ENCODE measurements at regions not wholly inside any gene's neighbourhood (a gene's known extent, or its start where the extent isn't known, plus 50 kb on each side); places are given as distances from the start of the nearest gene placed in this dataset.
"Not testable (repeated sequence)": the region's sequence is repeated elsewhere in the genome, so short reads cannot be mapped to it uniquely, and the experiment has no call there.

GRCh38 chr15:20388161-20388560, 153.4 kb downstream of the GOLGA6L6 start:
- H3K4me2 ChIP-seq (ENCODE audit: low read length); H3K27ac ChIP-seq (ENCODE audit: low read length); H3K36me3 ChIP-seq (ENCODE audit: insufficient read depth, low read length); H3K4me3 ChIP-seq (ENCODE audit: low read length); H3F3A ChIP-seq (ENCODE audit: insufficient read depth, low read length, poor library complexity, severe bottlenecking); H3K9me2 ChIP-seq (ENCODE audit: insufficient read depth, low read length); H2AFZ ChIP-seq (ENCODE audit: low read depth, low read length); H3K9ac ChIP-seq (ENCODE audit: low read length); H3K9me3 ChIP-seq (ENCODE audit: low read length); H3K27me3 ChIP-seq (ENCODE audit: insufficient read depth, low read depth, low read length); H4K20me1 ChIP-seq (ENCODE audit: insufficient read depth); H3K79me2 ChIP-seq (replicated peaks; ENCODE audit: insufficient read depth, low read length): not testable (repeated sequence)

DNA sequence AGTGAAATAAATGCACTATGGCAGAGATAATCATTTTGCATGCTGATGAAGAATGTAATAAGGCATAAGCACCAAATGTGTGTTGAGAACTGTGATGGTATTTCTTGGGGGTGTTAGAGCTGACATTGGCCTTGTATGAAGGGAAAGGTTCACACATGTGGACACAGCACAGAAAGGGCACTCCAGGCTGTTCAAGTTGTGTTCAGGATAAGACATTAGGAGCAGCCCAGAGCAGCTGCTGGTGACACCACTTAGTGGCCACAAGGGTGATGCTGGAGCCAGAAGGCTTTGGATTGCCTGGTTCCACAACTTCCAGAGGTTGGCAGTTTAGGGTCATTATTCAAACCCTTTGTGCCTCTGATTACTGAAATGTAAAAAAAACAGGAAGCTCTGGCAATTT, 155.4 kb downstream of the GOLGA6L6 start:
- no peaks in the 10 kb centered on the region for H3K27me3 ChIP-seq (ENCODE audit: insufficient read depth, low read depth, low read length)
- no peaks in the 10 kb centered on the region for H3K9me2 ChIP-seq (ENCODE audit: insufficient read depth, low read length)
- H3K36me3 ChIP-seq (ENCODE audit: insufficient read depth, low read length): no peaks in the 10 kb centered on the region
- H3K4me2 ChIP-seq (ENCODE audit: low read length): no peak overlapping the region
- H3K9ac ChIP-seq (ENCODE audit: low read length): no peak overlapping the region
- H3K79me2 ChIP-seq (replicated peaks; ENCODE audit: insufficient read depth, low read length): no peaks in the 10 kb centered on the region
- no peak overlapping the region for H2AFZ ChIP-seq (ENCODE audit: low read depth, low read length)
- H4K20me1 ChIP-seq (ENCODE audit: insufficient read depth): no peaks in the 10 kb centered on the region
- TF ChIP-seq MXI1 (conservative IDR thresholded peaks at IDR 0.05; ENCODE audit: poor library complexity, severe bottlenecking): no peak
- no peak for TF ChIP-seq EZH2 (IDR thresholded peaks at IDR 0.05; ENCODE audit: borderline replicate concordance, insufficient read depth, low read length, poor library complexity, severe bottlenecking)
- TF ChIP-seq EP300 (conservative IDR thresholded peaks at IDR 0.05; ENCODE audit: poor library complexity, severe bottlenecking): no peak
- no peak overlapping the region for H3K4me3 ChIP-seq (ENCODE audit: low read length)
- peaks cover 6% of the 10 kb centered on the region for H3K9me3 ChIP-seq (ENCODE audit: low read length)
- H3K27ac ChIP-seq (ENCODE audit: low read length): no peak overlapping the region
- no peaks in the 10 kb centered on the region for H3F3A ChIP-seq (ENCODE audit: insufficient read depth, low read length, poor library complexity, severe bottlenecking)

- H3K36me3 ChIP-seq (ENCODE audit: insufficient read depth, low read length); H3K9me2 ChIP-seq (ENCODE audit: insufficient read depth, low read length); H3K27ac ChIP-seq (ENCODE audit: low read length); H3F3A ChIP-seq (ENCODE audit: insufficient read depth, low read length, poor library complexity, severe bottlenecking); H3K9me3 ChIP-seq (ENCODE audit: low read length); H3K9ac ChIP-seq (ENCODE audit: low read length); H3K79me2 ChIP-seq (replicated peaks; ENCODE audit: insufficient read depth, low read length); H4K20me1 ChIP-seq (ENCODE audit: insufficient read depth); H3K4me2 ChIP-seq (ENCODE audit: low read length); H3K4me3 ChIP-seq (ENCODE audit: low read length); H3K27me3 ChIP-seq (ENCODE audit: insufficient read depth, low read depth, low read length); H2AFZ ChIP-seq (ENCODE audit: low read depth, low read length): not testable (repeated sequence)
Measured at GRCh38 chr15:20380199-20380598, 161.4 kb downstream of the GOLGA6L6 start.

DNA sequence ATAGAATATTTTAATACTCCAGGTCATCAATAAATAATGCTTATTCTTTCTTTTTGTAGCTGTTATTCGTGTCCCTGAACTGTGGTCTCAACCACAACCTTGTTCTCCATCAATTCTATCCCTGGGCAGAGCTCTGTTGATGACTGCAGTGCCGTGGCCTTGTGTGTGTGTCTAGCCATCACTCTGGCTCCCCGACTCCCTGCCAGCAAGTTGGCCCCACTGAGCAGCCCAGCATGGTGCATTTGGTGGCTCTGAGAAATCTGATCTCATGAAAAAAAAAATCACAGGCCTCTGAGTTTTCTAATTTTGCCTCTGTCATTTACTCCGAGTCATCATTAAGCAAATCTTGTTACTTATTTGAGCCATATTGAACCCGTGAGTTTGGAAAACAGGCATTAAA, 164.7 kb downstream of the GOLGA6L6 start:
- H2AFZ ChIP-seq (ENCODE audit: low read depth, low read length): no peak overlapping the region
- no peaks in the 10 kb centered on the region for H3F3A ChIP-seq (ENCODE audit: insufficient read depth, low read length, poor library complexity, severe bottlenecking)
- H3K79me2 ChIP-seq (replicated peaks; ENCODE audit: insufficient read depth, low read length): no peaks in the 10 kb centered on the region
- H3K36me3 ChIP-seq (ENCODE audit: insufficient read depth, low read length): no peaks in the 10 kb centered on the region
- H3K4me3 ChIP-seq (ENCODE audit: low read length): no peak overlapping the region
- TF ChIP-seq EZH2 (IDR thresholded peaks at IDR 0.05; ENCODE audit: borderline replicate concordance, insufficient read depth, low read length, poor library complexity, severe bottlenecking) (no peak), MXI1 (conservative IDR thresholded peaks at IDR 0.05; ENCODE audit: poor library complexity, severe bottlenecking) (no peak), RAD21 (conservative IDR thresholded peaks at IDR 0.05) (no peak), REST (IDR thresholded peaks at IDR 0.05; ENCODE audit: borderline replicate concordance) (no peak), POLR2AphosphoS5 (IDR thresholded peaks at IDR 0.05) (no peak), TAF1 (IDR thresholded peaks at IDR 0.05; ENCODE audit: low read depth) (no peak), EP300 (conservative IDR thresholded peaks at IDR 0.05; ENCODE audit: poor library complexity, severe bottlenecking) (no peak), SMC3 (conservative IDR thresholded peaks at IDR 0.05; ENCODE audit: poor library complexity) (no peak)
- TF ChIP-seq, protein P1, sequence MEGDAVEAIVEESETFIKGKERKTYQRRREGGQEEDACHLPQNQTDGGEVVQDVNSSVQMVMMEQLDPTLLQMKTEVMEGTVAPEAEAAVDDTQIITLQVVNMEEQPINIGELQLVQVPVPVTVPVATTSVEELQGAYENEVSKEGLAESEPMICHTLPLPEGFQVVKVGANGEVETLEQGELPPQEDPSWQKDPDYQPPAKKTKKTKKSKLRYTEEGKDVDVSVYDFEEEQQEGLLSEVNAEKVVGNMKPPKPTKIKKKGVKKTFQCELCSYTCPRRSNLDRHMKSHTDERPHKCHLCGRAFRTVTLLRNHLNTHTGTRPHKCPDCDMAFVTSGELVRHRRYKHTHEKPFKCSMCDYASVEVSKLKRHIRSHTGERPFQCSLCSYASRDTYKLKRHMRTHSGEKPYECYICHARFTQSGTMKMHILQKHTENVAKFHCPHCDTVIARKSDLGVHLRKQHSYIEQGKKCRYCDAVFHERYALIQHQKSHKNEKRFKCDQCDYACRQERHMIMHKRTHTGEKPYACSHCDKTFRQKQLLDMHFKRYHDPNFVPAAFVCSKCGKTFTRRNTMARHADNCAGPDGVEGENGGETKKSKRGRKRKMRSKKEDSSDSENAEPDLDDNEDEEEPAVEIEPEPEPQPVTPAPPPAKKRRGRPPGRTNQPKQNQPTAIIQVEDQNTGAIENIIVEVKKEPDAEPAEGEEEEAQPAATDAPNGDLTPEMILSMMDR (IDR thresholded peaks at IDR 0.05; ENCODE audit: poor library complexity, severe bottlenecking): no peak
- no peak overlapping the region for H3K4me2 ChIP-seq (ENCODE audit: low read length)
- H3K9me2 ChIP-seq (ENCODE audit: insufficient read depth, low read length): no peaks in the 10 kb centered on the region
- H4K20me1 ChIP-seq (ENCODE audit: insufficient read depth): no peaks in the 10 kb centered on the region
- H3K9me3 ChIP-seq (ENCODE audit: low read length): no peaks in the 10 kb centered on the region
- H3K9ac ChIP-seq (ENCODE audit: low read length): no peak overlapping the region
- no peaks in the 10 kb centered on the region for H3K27me3 ChIP-seq (ENCODE audit: insufficient read depth, low read depth, low read length)
- H3K27ac ChIP-seq (ENCODE audit: low read length): no peak overlapping the region

DNA sequence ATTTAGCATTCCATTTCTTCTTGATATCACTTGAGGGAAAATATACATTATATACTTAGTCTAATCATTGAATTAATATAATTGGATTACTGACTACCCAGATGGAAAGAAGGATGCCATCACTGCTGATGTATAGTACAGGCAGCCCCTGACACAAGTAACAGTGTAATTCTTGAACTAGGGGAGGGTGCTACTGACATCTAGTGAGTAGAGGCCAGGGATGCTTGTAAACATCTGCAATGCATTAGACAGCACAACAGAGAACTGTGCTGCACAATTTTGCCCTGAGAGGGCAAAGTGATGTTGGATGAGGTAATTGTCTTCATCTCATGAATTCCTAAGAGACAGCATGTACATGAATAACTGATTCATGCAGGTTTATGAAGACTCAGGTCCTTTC, 169.2 kb downstream of the GOLGA6L6 start:
- not testable (repeated sequence) for H3K4me3 ChIP-seq (ENCODE audit: low read length); H3F3A ChIP-seq (ENCODE audit: insufficient read depth, low read length, poor library complexity, severe bottlenecking); H3K79me2 ChIP-seq (replicated peaks; ENCODE audit: insufficient read depth, low read length); H3K9me3 ChIP-seq (ENCODE audit: low read length); H3K36me3 ChIP-seq (ENCODE audit: insufficient read depth, low read length); H3K9ac ChIP-seq (ENCODE audit: low read length); H2AFZ ChIP-seq (ENCODE audit: low read depth, low read length); H3K4me2 ChIP-seq (ENCODE audit: low read length); H3K27ac ChIP-seq (ENCODE audit: low read length); H3K9me2 ChIP-seq (ENCODE audit: insufficient read depth, low read length); H4K20me1 ChIP-seq (ENCODE audit: insufficient read depth); H3K27me3 ChIP-seq (ENCODE audit: insufficient read depth, low read depth, low read length)

All from neural cell (in vitro differentiated cells).